ENCODE measurements at regions not wholly inside any gene's neighbourhood (a gene's known extent, or its start where the extent isn't known, plus 50 kb on each side); places are given as distances from the start of the nearest gene placed in this dataset.

GRCh38 chr3:117820658-117821299 is 1111.2 kb downstream of the TUSC7 start:
- TF ChIP-seq SNAPC5 (CRISPR knock-in tag; IDR thresholded peaks at IDR 0.05): no peak
- TF ChIP-seq HDAC2 (IDR thresholded peaks at IDR 0.05): no peak
- TF ChIP-seq CTCF (IDR thresholded peaks at IDR 0.05 in 2 of 3, conservative IDR thresholded peaks at IDR 0.05 in 1 of 3; ENCODE audit: insufficient read depth in 2 of 3, low read depth in 1 of 3, low read length in 3 of 3): no peak
- TF ChIP-seq HINFP (tag; conservative IDR thresholded peaks at IDR 0.05; ENCODE audit: low read depth): no peak
- TF ChIP-seq ZNF551 (CRISPR knock-in tag; IDR thresholded peaks at IDR 0.05): no peak
- TF ChIP-seq ZEB2 (IDR thresholded peaks at IDR 0.05): no peak
- TF ChIP-seq TAL1 (IDR thresholded peaks at IDR 0.05): no peak
- no peak for TF ChIP-seq MAFF (IDR thresholded peaks at IDR 0.05; ENCODE audit: low read length)
- no peak for TF ChIP-seq ZNF699 (CRISPR knock-in tag; IDR thresholded peaks at IDR 0.05; ENCODE audit: insufficient replicate concordance)

Measured in K562 (cell line).